K562 (cell line): ENCODE measurements at regions not wholly inside any gene's neighbourhood (a gene's known extent, or its start where the extent isn't known, plus 50 kb on each side); places are given as distances from the start of the nearest gene placed in this dataset.

ENCODE experiments used
- ATAC-seq: fragments of 200-7000 bp; cut with Tn5 transposase; 3 replicates; pipeline ENCODE4 v1.9.1; 2020; ENCODE audit warnings: moderate library complexity
- BruUV-seq: library from RNA; stranded (reverse); fragments of 400-500 nt; replicated peaks from 2 replicates; lab custom pipeline; 2021; lab: Mats Ljungman, UMichigan
- CTCF ChIA-PET: fragments of 300-600 bp; formaldehyde crosslinking; extraction: SDS; loops from one replicate; lab custom pipeline; 2021; ENCODE audit warnings: low intra/inter-chr PET ratio; lab: Yijun Ruan, JAX
- POLR2A ChIA-PET: fragments of 300-600, 350-650 bp; sonication (Branson Sonifier 250); formaldehyde crosslinking; extraction: SDS; loops from one replicate; lab custom pipeline; 2021; ENCODE audit warnings: antibody characterized with exemption, inconsistent platforms; lab: Yijun Ruan, JAX
- DNase-seq, 4 experiments: peaks; one replicate each; pipeline versions ENCODE4 v3.0.0 to v3.0.0-alpha.2; 2011 to 2018; ENCODE audit warnings: low spot score in 3 of 4, mixed read lengths in 3 of 4; ENCODE audit errors: extremely low read depth in 1 of 4
- FAIRE-seq: peaks from 2 replicates; lab custom pipeline; 2011; peaks lifted over from hg19 to GRCh38; lab: Jason Lieb, UNC
- H2AFZ ChIP-seq: 2 replicates; pipeline ENCODE4 v1.6.0; 2011; ENCODE audit warnings: low read depth, low read length, control low read depth, inconsistent platforms
- H3K27ac ChIP-seq: fragments of 200-600 bp; 3 replicates; pipeline ENCODE4 v1.8.0; 2011; ENCODE audit warnings: low read depth, mild to moderate bottlenecking, control low read depth, inconsistent platforms, low read length, moderate library complexity, mixed read lengths; ENCODE audit errors: extremely low read depth
- H3K27me3 ChIP-seq, 2 experiments: fragments of 300-600 bp in 1 of 2; 2 replicates in 1 of 2; 3 replicates in 1 of 2; pipeline versions ENCODE4 v1.6.0 to v1.8.0; 2011; ENCODE audit warnings: inconsistent platforms in 2 of 2, low read length in 2 of 2, mild to moderate bottlenecking in 1 of 2, mixed read lengths in 1 of 2, moderate library complexity in 1 of 2; ENCODE audit not compliant: control insufficient read depth in 2 of 2, insufficient read depth in 2 of 2
- H3K36me3 ChIP-seq: fragments of 300-600 bp; 3 replicates; pipeline ENCODE4 v1.8.0; 2011; ENCODE audit warnings: mild to moderate bottlenecking, low read length, inconsistent platforms; ENCODE audit not compliant: control insufficient read depth, insufficient read depth
- H3K4me1 ChIP-seq, 2 experiments: fragments of 200-600 bp in 1 of 2; replicated peaks in 1 of 2; 2 replicates in 1 of 2; 3 replicates in 1 of 2; pipeline versions ENCODE4 v1.5.1 to v1.8.0; 2011; ENCODE audit warnings: inconsistent platforms in 2 of 2, low read length in 2 of 2, mild to moderate bottlenecking in 1 of 2, mixed read lengths in 1 of 2, moderate library complexity in 1 of 2; ENCODE audit not compliant: control insufficient read depth in 2 of 2, insufficient read depth in 2 of 2
- H3K4me2 ChIP-seq: 2 replicates; pipeline ENCODE4 v1.6.1; 2011; ENCODE audit warnings: low read length, control low read depth, inconsistent platforms, mixed read lengths; ENCODE audit not compliant: insufficient read depth
- H3K4me3 ChIP-seq: fragments of 200-600 bp; sonication (generic), shearing (Covaris generic); 2 replicates; pipeline ENCODE4 v1.5.1; 2016; ENCODE audit warnings: control low read depth, inconsistent platforms
- H3K79me2 ChIP-seq: fragments of 200-600 bp; 3 replicates; pipeline ENCODE4 v1.8.0; 2011; ENCODE audit warnings: low read length, inconsistent platforms; ENCODE audit not compliant: control insufficient read depth, insufficient read depth
- H3K9ac ChIP-seq, 2 experiments: 2 replicates each; pipeline versions ENCODE4 v1.6.0 to v1.6.1; 2011; ENCODE audit warnings: low read depth in 2 of 2, low read length in 2 of 2, control low read depth in 1 of 2, inconsistent platforms in 1 of 2, mild to moderate bottlenecking in 1 of 2, mixed read lengths in 1 of 2; ENCODE audit not compliant: insufficient read depth in 1 of 2
- H3K9me1 ChIP-seq: one replicate; pipeline ENCODE4 v1.6.0; 2011; ENCODE audit warnings: inconsistent platforms, mild to moderate bottlenecking, low read length, moderate library complexity; ENCODE audit not compliant: control insufficient read depth, insufficient read depth
- H3K9me3 ChIP-seq: replicated peaks from 2 replicates; pipeline ENCODE4 v1.5.1; 2011; ENCODE audit warnings: low read depth, low read length, inconsistent platforms; ENCODE audit not compliant: control insufficient read depth, insufficient read depth
- H4K20me1 ChIP-seq: replicated peaks from 2 replicates; pipeline ENCODE4 v1.6.1; 2011; ENCODE audit warnings: low read length, inconsistent platforms, mixed read lengths; ENCODE audit not compliant: control insufficient read depth, insufficient read depth
- BCL6 ChIP-seq: fragments of 250-450 bp; sonication (Bioruptor Pico); IDR thresholded peaks from 2 replicates; pipeline ENCODE4 v1.4.0; 2020
- CBX5 ChIP-seq: IDR thresholded peaks from 2 replicates; pipeline ENCODE4 v1.6.1; 2014; ENCODE audit warnings: low read depth, borderline replicate concordance
- E2F3 ChIP-seq: fragments of 250-450 bp; sonication (Bioruptor Pico); IDR thresholded peaks from 2 replicates; pipeline ENCODE4 v1.4.0; 2020; ENCODE audit warnings: mild to moderate bottlenecking
- E2F6 ChIP-seq, 2 experiments: IDR thresholded peaks; 2 replicates each; pipeline ENCODE4 v1.6.1; 2011; ENCODE audit warnings: borderline replicate concordance in 1 of 2, control low read depth in 1 of 2, low read depth in 1 of 2, low read length in 1 of 2, mild to moderate bottlenecking in 1 of 2, mixed read lengths in 1 of 2, moderate library complexity in 1 of 2; ENCODE audit not compliant: insufficient read depth in 1 of 2, insufficient read length in 1 of 2, poor library complexity in 1 of 2, severe bottlenecking in 1 of 2; ENCODE audit errors: extremely low read depth in 1 of 2
- ESRRB ChIP-seq: fragments of 250-450 bp; sonication (Bioruptor Pico); IDR thresholded peaks from 2 replicates; pipeline ENCODE4 v1.5.0; 2020; ENCODE audit warnings: mild to moderate bottlenecking, moderate library complexity, borderline replicate concordance
- GMEB1 ChIP-seq: fragments of 250-450 bp; sonication (Bioruptor Pico); IDR thresholded peaks from 2 replicates; pipeline ENCODE4 v1.4.0; 2020; ENCODE audit warnings: mild to moderate bottlenecking
- KAT2B ChIP-seq: IDR thresholded peaks from one replicate; pipeline ENCODE4 v1.6.1; 2012; ENCODE audit warnings: low read depth, mild to moderate bottlenecking, control low read depth, inconsistent platforms, low read length, moderate library complexity
- MAFF ChIP-seq: IDR thresholded peaks from 2 replicates; pipeline ENCODE4 v1.6.1; 2012; ENCODE audit warnings: low read length, improper control_type of control experiment
- MCM7 ChIP-seq, 2 experiments: fragments of 450-650 bp; IDR thresholded peaks; 2 replicates each; pipeline ENCODE4 v1.6.1; 2016 to 2018
- NUFIP1 ChIP-seq: fragments of 450-650 bp; IDR thresholded peaks from 2 replicates; pipeline ENCODE4 v1.6.1; 2018; ENCODE audit not compliant: partially characterized antibody
- RHOXF2B ChIP-seq: fragments of 250-450 bp; sonication (Bioruptor Pico); conservative IDR thresholded peaks from 2 replicates; pipeline ENCODE4 v1.5.1; 2021
- SFPQ ChIP-seq: fragments of 200-400 bp; formaldehyde crosslinking; IDR thresholded peaks from 2 replicates; pipeline ENCODE4 v1.6.1; 2017; ENCODE audit warnings: mild to moderate bottlenecking, low read depth, low read length, moderate library complexity
- THAP7 ChIP-seq: fragments of 250-450 bp; sonication (Bioruptor Pico); IDR thresholded peaks from 2 replicates; pipeline ENCODE4 v1.5.0; 2021
- ZBTB17 ChIP-seq: fragments of 450-650 bp; formaldehyde crosslinking; IDR thresholded peaks from 2 replicates; pipeline ENCODE4 v1.4.0; 2020; ENCODE audit warnings: mild to moderate bottlenecking
- ZFP36 ChIP-seq: fragments of 150-350 bp; IDR thresholded peaks from 2 replicates; pipeline ENCODE4 v1.6.1; 2018; ENCODE audit warnings: low read length, low read depth; ENCODE audit not compliant: partially characterized antibody
- ZNF644 ChIP-seq: fragments of 200-800 bp; sonication (Bioruptor generic); IDR thresholded peaks from 2 replicates; pipeline ENCODE4 v1.6.1; 2016; ENCODE audit warnings: low read depth, missing genetic modification characterization, missing compliant biosample characterization
- ZNF740 ChIP-seq, 3 experiments: fragments of 200-800 bp in 1 of 3; sonication (Bioruptor generic) in 1 of 3; sonication (generic) in 1 of 3; formaldehyde crosslinking in 1 of 3; IDR thresholded peaks; 2 replicates each; pipeline versions ENCODE4 v1.6.1 to v1.8.0; 2016 to 2022; ENCODE audit warnings: mild to moderate bottlenecking in 2 of 3, missing compliant biosample characterization in 2 of 3, missing genetic modification characterization in 2 of 3, missing genetic modification reagents in 1 of 3
- WGBS: fragments of 100-300 bp; shearing (Covaris generic); methylation state at CpG from one replicate; pipeline ENCODE4 v1.1.6; 2016; ENCODE audit warnings: low coverage, mixed read lengths; ENCODE audit not compliant: insufficient coverage; ENCODE audit errors: missing lambda C conversion rate; 5-methylcytosine and 5-hydroxymethylcytosine counted together
- in situ Hi-C: fragments of 300-500 bp; cut with MboI; formaldehyde crosslinking; loops from 4 replicates; pipeline ENCODE4 v1.15.0; 2018; ENCODE audit warnings: inconsistent platforms, mixed read lengths
- intact Hi-C: fragments of 100-400 bp; cut with micrococcal nuclease; formaldehyde crosslinking; loops from 2 replicates; pipeline ENCODE4 v1.14.2; 2022

GRCh38 chr7:18400275-18400674 is 95.3 kb upstream of the HDAC9 start:
- intact Hi-C loops (no loop called here), in situ Hi-C loops (no loop called here)
- H3K4me3 ChIP-seq, result no peak overlapping the region
- POLR2A ChIA-PET, result no interaction called here
- 0% methylated on average over 1 of the region's 2 CpGs for WGBS
- H3K9me3 ChIP-seq, result no peaks in the 10 kb centered on the region; the same call in 1 of the 2 replicates
- ATAC-seq, result no peak
- H4K20me1 ChIP-seq, result no peaks in the 10 kb centered on the region
- H3K4me2 ChIP-seq, result no peak overlapping the region
- TF ChIP-seq ESRRB (CRISPR knock-in tag) (no peak), E2F6 (IDR thresholded peaks at IDR 0.05; ENCODE audit: borderline replicate concordance in 1 of 2, extremely low read depth in 1 of 2, insufficient read depth in 1 of 2, insufficient read length in 1 of 2, low read depth in 1 of 2, low read length in 1 of 2, poor library complexity in 1 of 2, severe bottlenecking in 1 of 2) (no peak), BCL6 (no peak), ZNF740 (CRISPR knock-in tag; IDR thresholded peaks at IDR 0.05) (no peak), ZNF740 (tag; IDR thresholded peaks at IDR 0.05) (no peak), NUFIP1 (no peak), SFPQ (no peak), E2F3 (CRISPR knock-in tag) (no peak), KAT2B (no peak), MCM7 (IDR thresholded peaks at IDR 0.05) (no peak), ZBTB17 (CRISPR knock-in tag) (no peak), RHOXF2B (CRISPR knock-in tag) (no peak), MAFF (no peak), ZFP36 (no peak), CBX5 (no peak), ZNF644 (tag) (no peak), THAP7 (CRISPR knock-in tag) (no peak), GMEB1 (CRISPR knock-in tag) (no peak)
- TF ChIP-seq, all 486 proteins: peak for 0
- Histone ChIP-seq H3K27me3 (no peaks in the 10 kb centered on the region), H3K27ac (no peak overlapping the region), H3K79me2 (no peaks in the 10 kb centered on the region), H2AFZ (no peak overlapping the region), H3K4me1 (no peaks in the 10 kb centered on the region), H3K9me1 (no peaks in the 10 kb centered on the region), H3K9ac (no peak overlapping the region), H3K36me3 (no peaks in the 10 kb centered on the region)
- BruUV-seq, result no TSS peak
- CTCF ChIA-PET, result no interaction called here
- DNase-seq (no peak), FAIRE-seq (no peak)
